ENCODE measurements at regions not wholly inside any gene's neighbourhood (a gene's known extent, or its start where the extent isn't known, plus 50 kb on each side); places are given as distances from the start of the nearest gene placed in this dataset.

- 71 to 87% (median 76%) methylated on average over 5 of the region's 5 CpGs; no CpG with 5 or more reads in 2 of the 5 donors for WGBS, 5 donors
- TF ChIP-seq POLR2A (IDR thresholded peaks at IDR 0.05) (no peak), POLR2AphosphoS5 (IDR thresholded peaks at IDR 0.05) (no peak), CTCF (IDR thresholded peaks at IDR 0.05 in 8 of 11, conservative IDR thresholded peaks at IDR 0.05 in 3 of 11) (no peak)
- Histone ChIP-seq H3K27ac (peak overlapping the region in 3 of 8 donors; percentile 67 to 86 (median 77)), H3K27me3 (replicated peaks in 1 of 7) (no peaks in the 10 kb centered on the region), H3K36me3 (no peaks in the 10 kb centered on the region), H3K4me1 (no peaks in the 10 kb centered on the region), H3K9me3 (no peaks in the 10 kb centered on the region), H3K4me3 (peak overlapping the region in 1 of 8 donors; percentile 52)
- DNase-seq = no peak
- intact Hi-C loops (cut with DNase I; ENCODE audit: low total_unique reads) = no loop called here
Observed at GRCh38 chrY:21174697-21175463, 336.3 kb upstream of the RBMY1B start.

- WGBS, 5 donors = 58 to 73% (median 67%) methylated on average over 2 to 3 of the region's 3 CpGs; no CpG with 5 or more reads in 2 of the 5 donors
- H3K27ac ChIP-seq = peak overlapping the region in 3 of 8 donors; percentile 60 to 86 (median 77)
- H3K4me3 ChIP-seq = peak overlapping the region in 1 of 8 donors; percentile 52
- intact Hi-C loops (cut with DNase I; ENCODE audit: low total_unique reads) = no loop called here
- no peak for DNase-seq
- H3K27me3 ChIP-seq (replicated peaks in 1 of 7) = no peaks in the 10 kb centered on the region
- H3K9me3 ChIP-seq = no peaks in the 10 kb centered on the region
- H3K4me1 ChIP-seq = no peaks in the 10 kb centered on the region
- H3K36me3 ChIP-seq = no peaks in the 10 kb centered on the region
- TF ChIP-seq POLR2AphosphoS5 (IDR thresholded peaks at IDR 0.05) = no peak
- no peak for TF ChIP-seq CTCF (IDR thresholded peaks at IDR 0.05 in 8 of 11, conservative IDR thresholded peaks at IDR 0.05 in 3 of 11)
- no peak for TF ChIP-seq POLR2A (IDR thresholded peaks at IDR 0.05)
Observed at GRCh38 chrY:21175505-21175904, 335.6 kb upstream of the RBMY1B start.

- peak overlapping the region in 1 of 8 donors; percentile 7 for H3K4me3 ChIP-seq
- peak overlapping the region in 3 of 8 donors; percentile 55 to 86 (median 77) for H3K27ac ChIP-seq
- WGBS, 5 donors = 26 to 77% (median 36%) methylated on average over 1 of the region's 1 CpG; no CpG with 5 or more reads in 2 of the 5 donors
- intact Hi-C loops (cut with DNase I; ENCODE audit: low total_unique reads) = no loop called here
- TF ChIP-seq CTCF (IDR thresholded peaks at IDR 0.05 in 8 of 11, conservative IDR thresholded peaks at IDR 0.05 in 3 of 11) = no peak
- TF ChIP-seq POLR2A (IDR thresholded peaks at IDR 0.05) = no peak
- TF ChIP-seq POLR2AphosphoS5 (IDR thresholded peaks at IDR 0.05) = no peak
- no peaks in the 10 kb centered on the region for H3K9me3 ChIP-seq
- no peaks in the 10 kb centered on the region for H3K36me3 ChIP-seq
- DNase-seq = no peak
- no peaks in the 10 kb centered on the region for H3K4me1 ChIP-seq
- H3K27me3 ChIP-seq (replicated peaks in 1 of 7) = no peaks in the 10 kb centered on the region
Observed at GRCh38 chrY:21177306-21177800, 333.8 kb upstream of the RBMY1B start.

GRCh38 chrY:21178281-21178680 lies 332.9 kb upstream of the RBMY1B start:
- intact Hi-C loops (cut with DNase I; ENCODE audit: low total_unique reads) = no loop called here
- Histone ChIP-seq H3K36me3 (no peaks in the 10 kb centered on the region), H3K27ac (peak overlapping the region in 1 of 8 donors; percentile 86), H3K4me3 (no peak overlapping the region), H3K27me3 (replicated peaks in 1 of 7) (no peaks in the 10 kb centered on the region), H3K9me3 (no peaks in the 10 kb centered on the region), H3K4me1 (no peaks in the 10 kb centered on the region)
- TF ChIP-seq POLR2A (IDR thresholded peaks at IDR 0.05) (no peak), POLR2AphosphoS5 (IDR thresholded peaks at IDR 0.05) (no peak)
- 84 to 96% (median 89%) methylated on average over 1 of the region's 1 CpG; no CpG with 5 or more reads in 2 of the 5 donors for WGBS, 5 donors
- DNase-seq = no peak
